ENCODE measurements at regions not wholly inside any gene's neighbourhood (a gene's known extent, or its start where the extent isn't known, plus 50 kb on each side); places are given as distances from the start of the nearest gene placed in this dataset.

GRCh38 chr15:96262097-96262496 lies 68.4 kb upstream of the NR2F2 start (continued):
- TF ChIP-seq REST (IDR thresholded peaks at IDR 0.05; ENCODE audit: unreplicated experiment) (no peak), EZH2phosphoT487 (IDR thresholded peaks at IDR 0.05; ENCODE audit: unreplicated experiment) (no peak), STAT1 (IDR thresholded peaks at IDR 0.05; ENCODE audit: unreplicated experiment) (no peak), ZNF331 (CRISPR knock-in tag; IDR thresholded peaks at IDR 0.05; ENCODE audit: low read depth) (no peak), JUNB (IDR thresholded peaks at IDR 0.05; ENCODE audit: unreplicated experiment) (no peak), POLR2AphosphoS5 (IDR thresholded peaks at IDR 0.05; ENCODE audit: low read depth) (no peak)

GRCh38 chr15:96262549-96263489 lies 67.7 kb upstream of the NR2F2 start:
- no peak overlapping the region for H3K4me2 ChIP-seq
- H3F3A ChIP-seq (replicated peaks; ENCODE audit: low read depth) = no peaks in the 10 kb centered on the region
- H3K4me3 ChIP-seq = no peak overlapping the region
- no peak overlapping the region for H3K27ac ChIP-seq (ENCODE audit: low read depth)
- H3K9me3 Mint-ChIP-seq = no peaks in the 10 kb centered on the region
- no peak overlapping the region for H3K4me3 Mint-ChIP-seq
- no peaks in the 10 kb centered on the region for H3K36me3 Mint-ChIP-seq (ENCODE audit: low read depth)
- H4K20me1 ChIP-seq (replicated peaks; ENCODE audit: insufficient read depth) = no peaks in the 10 kb centered on the region
- no peaks in the 10 kb centered on the region for H3K9me2 ChIP-seq (ENCODE audit: insufficient read depth)
- H3K36me3 ChIP-seq (ENCODE audit: insufficient read depth) = no peaks in the 10 kb centered on the region
- H3K27me3 ChIP-seq (ENCODE audit: insufficient read depth) = no peaks in the 10 kb centered on the region
- H2AFZ ChIP-seq = peak overlapping the region; percentile 79; the same call in 1 of the 2 replicates
- H3K27ac Mint-ChIP-seq = no peak overlapping the region
- no peaks in the 10 kb centered on the region for H3K27me3 Mint-ChIP-seq (ENCODE audit: insufficient read depth, low read depth, poor library complexity)
- H3K4me1 Mint-ChIP-seq = peaks cover 19% of the 10 kb centered on the region
- no peak for ATAC-seq
- H3K79me2 ChIP-seq (replicated peaks; ENCODE audit: insufficient read depth) = no peaks in the 10 kb centered on the region
- no peak for DNase-seq (ENCODE audit: low spot score)
- H3K4me1 ChIP-seq (ENCODE audit: insufficient read depth) = peaks cover 15% of the 10 kb centered on the region
- TF ChIP-seq CREB1 (CRISPR knock-in tag; IDR thresholded peaks at IDR 0.05; ENCODE audit: low read depth) (no peak), ZNF114 (CRISPR knock-in tag; IDR thresholded peaks at IDR 0.05) (no peak), CTCF (conservative IDR thresholded peaks at IDR 0.05; ENCODE audit: low read depth in 2 of 2) (no peak), EZH2phosphoT487 (IDR thresholded peaks at IDR 0.05; ENCODE audit: unreplicated experiment) (no peak), ZNF462 (CRISPR knock-in tag; IDR thresholded peaks at IDR 0.05) (no peak), ETS1 (IDR thresholded peaks at IDR 0.05) (no peak), POLR2AphosphoS5 (IDR thresholded peaks at IDR 0.05; ENCODE audit: low read depth) (no peak)
